ENCODE measurements at regions not wholly inside any gene's neighbourhood (a gene's known extent, or its start where the extent isn't known, plus 50 kb on each side); places are given as distances from the start of the nearest gene placed in this dataset.
"Not testable (repeated sequence)": the region's sequence is repeated elsewhere in the genome, so short reads cannot be mapped to it uniquely, and the experiment has no call there.

DNA sequence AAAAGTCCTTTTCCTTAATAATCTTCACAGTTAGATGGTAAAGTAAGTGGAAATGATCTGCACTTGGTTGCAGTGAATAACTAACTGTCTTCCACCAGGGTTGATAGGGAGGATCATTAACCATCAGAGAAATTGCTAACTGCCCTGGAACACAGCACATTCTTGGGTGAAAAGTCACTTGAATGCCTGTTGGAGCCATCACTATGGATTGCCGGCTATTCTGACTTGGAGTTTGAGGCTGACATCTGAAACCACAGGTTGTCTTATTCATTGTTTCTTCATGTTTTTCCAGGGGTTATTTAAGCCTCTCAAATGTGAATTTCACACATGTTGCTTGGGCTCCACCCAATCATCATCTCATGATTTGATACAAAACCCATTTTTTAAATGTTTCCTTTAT lies 901.4 kb downstream of the MCTP2 start:
- DNase-seq (ENCODE audit: low read depth in 3 of 3) = no peak

DNA sequence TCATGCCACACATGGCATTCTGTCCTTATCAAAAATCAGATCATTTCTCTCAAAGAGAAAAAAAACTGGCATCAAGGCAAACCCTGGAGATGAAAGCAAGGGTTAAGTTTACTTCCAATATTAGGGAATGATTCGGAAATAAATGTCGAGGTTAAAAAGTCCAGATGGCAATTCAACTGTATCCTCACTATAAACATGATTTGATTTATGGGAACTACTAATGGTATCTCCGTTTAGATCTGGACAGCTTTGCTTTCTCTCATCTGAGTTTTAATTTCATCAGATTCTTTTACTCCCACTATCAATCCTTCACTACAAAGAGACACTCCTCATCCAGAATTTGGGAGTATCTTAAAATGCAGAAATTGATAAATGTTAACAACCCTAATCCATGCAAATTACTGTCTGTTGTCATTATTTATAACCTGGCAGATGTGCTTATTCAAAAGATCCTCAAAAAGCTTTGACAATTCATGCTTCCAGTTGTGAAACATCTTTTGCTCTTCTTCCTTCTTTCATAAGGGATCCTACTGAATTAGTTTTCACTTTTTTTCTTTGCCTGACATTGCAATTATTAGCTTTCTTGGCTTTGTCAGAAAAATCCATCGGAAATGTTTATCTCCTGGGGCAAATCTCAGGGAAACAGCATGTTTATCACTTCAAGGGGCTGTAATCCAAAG lies 903.2 kb downstream of the MCTP2 start:
- DNase-seq (ENCODE audit: low read depth in 3 of 3) = no peak

DNA sequence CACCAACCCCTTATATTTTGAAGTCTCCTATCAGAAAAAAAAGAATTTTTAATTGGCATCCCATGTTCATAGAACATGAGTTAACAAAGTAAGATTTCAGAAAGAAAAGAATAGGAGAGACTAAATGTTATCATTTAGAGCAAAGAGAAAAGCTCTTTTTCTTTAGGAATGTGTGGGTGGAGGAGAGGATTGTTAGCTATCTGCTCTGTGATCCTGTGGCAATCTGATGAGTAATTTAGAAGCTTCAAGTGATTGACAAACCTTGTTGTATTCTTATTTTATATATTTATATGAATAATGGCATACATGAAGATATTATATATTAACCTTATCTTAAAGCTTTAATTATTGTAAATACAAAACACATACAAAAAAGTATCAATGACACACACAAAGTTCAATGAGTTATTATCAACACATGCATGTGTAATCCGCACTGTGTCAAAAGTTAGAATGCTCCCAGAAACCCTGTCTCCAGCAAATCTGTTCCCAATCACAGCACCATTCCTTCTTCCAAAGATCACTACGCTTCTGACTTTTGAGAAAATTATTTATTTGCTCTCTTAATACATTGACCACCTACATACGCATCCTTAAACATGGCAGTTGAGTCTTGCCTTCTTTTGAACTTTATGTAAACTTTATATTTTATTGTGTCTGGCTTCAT lies 907.4 kb downstream of the MCTP2 start:
- DNase-seq (ENCODE audit: low read depth in 3 of 3) = no peak

GRCh38 chr15:95141486-95141885 lies 910.1 kb downstream of the MCTP2 start:
- no peak for DNase-seq (ENCODE audit: low read depth in 3 of 3)

DNA sequence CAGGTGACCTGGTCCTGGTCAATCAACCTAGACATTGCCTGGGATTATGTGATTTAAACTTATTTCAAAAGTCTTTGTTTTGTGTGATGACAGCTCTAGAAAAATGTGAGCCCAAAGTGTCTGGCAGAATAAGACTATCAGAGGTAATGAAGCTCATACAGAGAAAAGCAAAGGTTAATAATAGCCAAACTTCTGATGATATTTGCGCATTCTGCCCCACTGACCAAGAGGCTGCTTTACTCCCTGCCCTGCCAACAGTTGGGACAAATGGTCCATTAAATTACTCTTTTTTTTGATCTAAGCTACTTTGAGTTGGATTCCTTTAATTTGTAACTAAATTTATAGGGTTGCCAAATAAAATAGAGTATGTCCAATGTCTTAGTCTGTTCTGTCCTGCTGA lies 911.2 kb downstream of the MCTP2 start:
- no peak for DNase-seq (ENCODE audit: low read depth in 3 of 3)

GRCh38 chr15:95146481-95146880 lies 915.1 kb downstream of the MCTP2 start:
- DNase-seq (ENCODE audit: low read depth in 3 of 3) = no peak

DNA sequence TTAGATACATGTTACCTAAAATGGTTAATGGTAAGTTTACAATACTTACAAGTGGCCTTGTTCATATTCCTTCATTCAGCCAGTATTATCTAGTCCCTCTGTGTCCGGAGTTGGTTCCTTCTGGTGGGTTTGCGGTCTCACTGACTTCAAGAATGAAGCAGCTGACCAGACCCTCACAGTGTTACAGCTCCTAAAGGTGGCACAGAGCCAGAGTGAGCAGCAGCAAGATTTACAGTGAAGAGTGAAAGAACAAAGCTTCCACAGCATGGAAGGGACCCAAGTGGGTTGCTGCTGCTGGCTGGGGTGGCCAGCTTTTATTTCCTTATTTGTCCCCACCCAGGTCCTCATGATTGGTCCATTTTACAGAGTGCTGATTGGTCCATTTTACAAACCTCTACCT lies 916.8 kb downstream of the MCTP2 start:
- no peak for DNase-seq (ENCODE audit: low read depth in 3 of 3)

DNA sequence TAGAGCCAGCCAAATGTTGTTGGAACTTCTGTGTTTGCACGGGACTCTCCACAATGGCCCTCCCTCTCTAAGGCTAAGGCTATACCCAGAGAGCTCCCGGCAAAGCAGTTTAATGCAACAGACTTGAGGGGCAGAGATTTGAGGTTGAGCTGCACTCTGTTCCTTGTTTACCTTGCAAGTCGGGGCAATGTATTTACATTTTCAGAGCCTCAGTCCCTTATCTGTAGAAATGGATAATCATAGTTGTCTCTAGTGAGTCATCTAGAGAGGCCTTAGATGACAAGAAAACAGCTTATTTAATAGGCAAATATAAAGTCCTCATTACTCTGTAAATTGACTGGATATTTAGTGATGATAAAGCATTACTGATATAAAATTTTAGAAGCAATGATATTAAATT lies 917.7 kb downstream of the MCTP2 start:
- no peak for DNase-seq (ENCODE audit: low read depth in 3 of 3)

DNA sequence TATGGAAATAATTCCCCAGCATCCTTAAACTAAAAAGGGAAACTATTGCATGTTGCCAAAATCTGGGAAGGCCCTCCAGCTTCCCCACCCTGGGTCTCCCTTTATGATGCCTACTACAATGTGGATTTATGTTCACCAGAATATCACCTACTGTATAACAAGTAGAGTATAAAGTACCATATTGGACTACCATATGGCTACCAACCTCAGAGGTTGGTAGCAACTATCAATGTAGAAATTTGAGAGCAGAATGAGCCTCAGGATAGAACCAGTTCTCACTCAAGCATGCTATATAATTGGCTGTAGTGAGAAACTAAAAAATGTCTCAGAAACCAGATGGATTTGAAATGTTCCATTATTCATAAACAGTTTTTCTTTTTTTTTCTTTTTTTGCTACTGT lies 918.4 kb downstream of the MCTP2 start:
- no peak for DNase-seq (ENCODE audit: low read depth in 3 of 3)

GRCh38 chr15:95150466-95150865 lies 919.1 kb downstream of the MCTP2 start:
- DNase-seq (ENCODE audit: low read depth in 3 of 3) = no peak

GRCh38 chr15:95152741-95153140 lies 921.4 kb downstream of the MCTP2 start:
- no peak for DNase-seq (ENCODE audit: low read depth in 3 of 3)

GRCh38 chr15:95153201-95153600 lies 921.8 kb downstream of the MCTP2 start:
- DNase-seq (ENCODE audit: low read depth in 3 of 3) = not testable (repeated sequence)

DNA sequence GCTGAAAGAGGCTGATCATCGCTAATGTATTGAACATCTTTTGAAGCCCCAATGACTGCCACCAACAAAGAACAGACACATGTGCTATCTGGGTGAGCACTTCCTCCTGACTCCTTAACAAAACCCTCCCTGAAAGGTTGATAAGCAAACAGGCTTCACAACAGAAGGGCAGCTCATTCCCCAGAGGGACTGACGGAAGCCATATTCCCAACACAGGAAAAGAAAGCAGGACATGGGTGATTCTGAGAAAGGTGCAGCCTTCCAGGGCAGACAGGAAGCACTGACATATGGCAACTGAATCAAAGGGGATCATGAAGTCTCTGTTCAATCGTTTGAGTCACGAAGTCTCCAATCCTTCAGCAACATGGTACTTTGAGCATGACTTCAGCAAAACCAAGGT lies 929.0 kb downstream of the MCTP2 start:
- no peak for DNase-seq (ENCODE audit: low read depth in 3 of 3)

DNA sequence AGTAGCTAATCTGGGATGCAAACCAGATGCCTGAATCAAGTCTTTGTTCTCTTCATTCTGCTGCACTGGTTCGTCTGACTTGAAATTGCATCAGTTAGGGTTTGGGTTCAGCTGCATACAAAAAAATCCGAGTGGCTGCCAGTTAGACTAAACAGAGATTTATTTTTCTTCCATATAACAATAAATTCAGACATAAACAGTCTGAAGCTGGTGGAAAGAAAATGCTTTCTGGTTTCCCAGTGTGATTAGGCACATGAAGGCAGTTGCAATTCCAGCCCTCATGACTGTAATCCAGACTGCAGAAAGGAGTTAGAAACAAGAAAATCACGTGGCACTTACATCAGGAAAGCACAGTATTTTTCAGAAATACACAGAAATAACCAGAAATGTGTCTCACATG lies 930.7 kb downstream of the MCTP2 start:
- DNase-seq (ENCODE audit: low read depth in 3 of 3) = no peak

GRCh38 chr15:95162531-95162930 lies 931.2 kb downstream of the MCTP2 start:
- no peak for DNase-seq (ENCODE audit: low read depth in 3 of 3)

GRCh38 chr15:95162967-95163531 lies 931.7 kb downstream of the MCTP2 start:
- DNase-seq (ENCODE audit: low read depth in 3 of 3) = no peak

DNA sequence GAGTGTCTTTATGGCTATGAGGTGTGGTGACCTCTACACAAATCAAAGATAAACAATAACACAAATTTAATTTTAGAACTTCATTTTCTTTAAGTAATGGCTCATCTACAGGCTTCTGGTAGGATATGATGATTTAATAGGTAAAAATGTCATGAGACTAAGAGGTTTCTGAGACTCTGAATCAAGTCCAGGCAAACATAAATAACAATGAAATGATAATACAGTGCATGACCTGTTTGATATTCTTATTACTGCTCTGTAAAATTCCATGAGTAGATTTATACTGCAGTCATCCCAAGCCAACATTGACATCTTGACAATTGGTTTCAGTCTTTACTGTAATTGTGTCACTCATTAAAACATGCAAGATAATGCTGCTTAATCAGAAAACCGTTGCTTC lies 936.8 kb downstream of the MCTP2 start:
- DNase-seq (ENCODE audit: low read depth in 3 of 3) = no peak

GRCh38 chr15:95168951-95169431 lies 937.6 kb downstream of the MCTP2 start:
- no peak for DNase-seq (ENCODE audit: low read depth in 3 of 3)

- no peak for DNase-seq (ENCODE audit: low read depth in 3 of 3)
Measured at GRCh38 chr15:95169541-95170459, 938.4 kb downstream of the MCTP2 start.

- no peak for DNase-seq (ENCODE audit: low read depth in 3 of 3)
Measured at GRCh38 chr15:95170561-95171380, 939.4 kb downstream of the MCTP2 start.

GRCh38 chr15:95171564-95171963 lies 940.2 kb downstream of the MCTP2 start:
- no peak for DNase-seq (ENCODE audit: low read depth in 3 of 3)

Data from stimulated activated CD4-positive, alpha-beta T cell treated with anti-CD3 and anti-CD28 coated beads, TNF-alpha, amount 100 ng/mL, for 48 hours (primary cell).